K562 (cell line): ENCODE measurements at regions not wholly inside any gene's neighbourhood (a gene's known extent, or its start where the extent isn't known, plus 50 kb on each side); places are given as distances from the start of the nearest gene placed in this dataset.

ENCODE experiments used
- ATAC-seq: fragments of 200-7000 bp; cut with Tn5 transposase; 3 replicates; pipeline ENCODE4 v1.9.1; 2020; ENCODE audit warnings: moderate library complexity
- BruUV-seq: library from RNA; stranded (reverse); fragments of 400-500 nt; replicated peaks from 2 replicates; lab custom pipeline; 2021; lab: Mats Ljungman, UMichigan
- CTCF ChIA-PET: fragments of 300-600 bp; formaldehyde crosslinking; extraction: SDS; loops from one replicate; lab custom pipeline; 2021; ENCODE audit warnings: low intra/inter-chr PET ratio; lab: Yijun Ruan, JAX
- POLR2A ChIA-PET: fragments of 300-600, 350-650 bp; sonication (Branson Sonifier 250); formaldehyde crosslinking; extraction: SDS; loops from one replicate; lab custom pipeline; 2021; ENCODE audit warnings: antibody characterized with exemption, inconsistent platforms; lab: Yijun Ruan, JAX
- DNase-seq, 4 experiments: peaks; one replicate each; pipeline versions ENCODE4 v3.0.0 to v3.0.0-alpha.2; 2011 to 2018; ENCODE audit warnings: low spot score in 3 of 4, mixed read lengths in 3 of 4; ENCODE audit errors: extremely low read depth in 1 of 4
- FAIRE-seq: peaks from 2 replicates; lab custom pipeline; 2011; peaks lifted over from hg19 to GRCh38; lab: Jason Lieb, UNC
- H2AFZ ChIP-seq: 2 replicates; pipeline ENCODE4 v1.6.0; 2011; ENCODE audit warnings: low read depth, low read length, control low read depth, inconsistent platforms
- H3K27ac ChIP-seq: fragments of 200-600 bp; 3 replicates; pipeline ENCODE4 v1.8.0; 2011; ENCODE audit warnings: low read depth, mild to moderate bottlenecking, control low read depth, inconsistent platforms, low read length, moderate library complexity, mixed read lengths; ENCODE audit errors: extremely low read depth
- H3K27me3 ChIP-seq, 2 experiments: fragments of 300-600 bp in 1 of 2; 2 replicates in 1 of 2; 3 replicates in 1 of 2; pipeline versions ENCODE4 v1.6.0 to v1.8.0; 2011; ENCODE audit warnings: inconsistent platforms in 2 of 2, low read length in 2 of 2, mild to moderate bottlenecking in 1 of 2, mixed read lengths in 1 of 2, moderate library complexity in 1 of 2; ENCODE audit not compliant: control insufficient read depth in 2 of 2, insufficient read depth in 2 of 2
- H3K36me3 ChIP-seq: fragments of 300-600 bp; 3 replicates; pipeline ENCODE4 v1.8.0; 2011; ENCODE audit warnings: mild to moderate bottlenecking, low read length, inconsistent platforms; ENCODE audit not compliant: control insufficient read depth, insufficient read depth
- H3K4me1 ChIP-seq, 2 experiments: fragments of 200-600 bp in 1 of 2; replicated peaks in 1 of 2; 2 replicates in 1 of 2; 3 replicates in 1 of 2; pipeline versions ENCODE4 v1.5.1 to v1.8.0; 2011; ENCODE audit warnings: inconsistent platforms in 2 of 2, low read length in 2 of 2, mild to moderate bottlenecking in 1 of 2, mixed read lengths in 1 of 2, moderate library complexity in 1 of 2; ENCODE audit not compliant: control insufficient read depth in 2 of 2, insufficient read depth in 2 of 2
- H3K4me2 ChIP-seq: 2 replicates; pipeline ENCODE4 v1.6.1; 2011; ENCODE audit warnings: low read length, control low read depth, inconsistent platforms, mixed read lengths; ENCODE audit not compliant: insufficient read depth
- H3K4me3 ChIP-seq: fragments of 200-600 bp; sonication (generic), shearing (Covaris generic); 2 replicates; pipeline ENCODE4 v1.5.1; 2016; ENCODE audit warnings: control low read depth, inconsistent platforms
- H3K79me2 ChIP-seq: fragments of 200-600 bp; 3 replicates; pipeline ENCODE4 v1.8.0; 2011; ENCODE audit warnings: low read length, inconsistent platforms; ENCODE audit not compliant: control insufficient read depth, insufficient read depth
- H3K9ac ChIP-seq, 2 experiments: 2 replicates each; pipeline versions ENCODE4 v1.6.0 to v1.6.1; 2011; ENCODE audit warnings: low read depth in 2 of 2, low read length in 2 of 2, control low read depth in 1 of 2, inconsistent platforms in 1 of 2, mild to moderate bottlenecking in 1 of 2, mixed read lengths in 1 of 2; ENCODE audit not compliant: insufficient read depth in 1 of 2
- H3K9me1 ChIP-seq: one replicate; pipeline ENCODE4 v1.6.0; 2011; ENCODE audit warnings: inconsistent platforms, mild to moderate bottlenecking, low read length, moderate library complexity; ENCODE audit not compliant: control insufficient read depth, insufficient read depth
- H3K9me3 ChIP-seq: replicated peaks from 2 replicates; pipeline ENCODE4 v1.5.1; 2011; ENCODE audit warnings: low read depth, low read length, inconsistent platforms; ENCODE audit not compliant: control insufficient read depth, insufficient read depth
- H4K20me1 ChIP-seq: replicated peaks from 2 replicates; pipeline ENCODE4 v1.6.1; 2011; ENCODE audit warnings: low read length, inconsistent platforms, mixed read lengths; ENCODE audit not compliant: control insufficient read depth, insufficient read depth
- BHLHE40 ChIP-seq: IDR thresholded peaks from 2 replicates; pipeline ENCODE4 v1.6.1; 2011; ENCODE audit warnings: low read length, improper control_type of control experiment
- CHD2 ChIP-seq: IDR thresholded peaks from 2 replicates; pipeline ENCODE4 v1.6.1; 2011; ENCODE audit warnings: low read depth, low read length
- KHSRP ChIP-seq: fragments of 450-650 bp; IDR thresholded peaks from 2 replicates; pipeline ENCODE4 v1.6.1; 2017
- ZFPM2 ChIP-seq: fragments of 250-450 bp; sonication (Bioruptor Pico); IDR thresholded peaks from 2 replicates; pipeline ENCODE4 v1.5.1; 2022; ENCODE audit warnings: mild to moderate bottlenecking
- WGBS: fragments of 100-300 bp; shearing (Covaris generic); methylation state at CpG from one replicate; pipeline ENCODE4 v1.1.6; 2016; ENCODE audit warnings: low coverage, mixed read lengths; ENCODE audit not compliant: insufficient coverage; ENCODE audit errors: missing lambda C conversion rate; 5-methylcytosine and 5-hydroxymethylcytosine counted together
- in situ Hi-C: fragments of 300-500 bp; cut with MboI; formaldehyde crosslinking; loops from 4 replicates; pipeline ENCODE4 v1.15.0; 2018; ENCODE audit warnings: inconsistent platforms, mixed read lengths
- intact Hi-C: fragments of 100-400 bp; cut with micrococcal nuclease; formaldehyde crosslinking; loops from 2 replicates; pipeline ENCODE4 v1.14.2; 2022

- H3K4me3 ChIP-seq, result no peak overlapping the region
- H3K4me2 ChIP-seq, result no peak overlapping the region
- no peak for FAIRE-seq
- no peaks in the 10 kb centered on the region for H3K36me3 ChIP-seq
- no peak overlapping the region for H2AFZ ChIP-seq
- no peak overlapping the region for H3K9ac ChIP-seq
- BruUV-seq, result no TSS peak
- peaks cover 6% of the 10 kb centered on the region; the same call in 1 of the 2 replicates for H4K20me1 ChIP-seq
- H3K79me2 ChIP-seq, result no peaks in the 10 kb centered on the region
- ATAC-seq, result no peak
- no peak for DNase-seq
- ChIA-PET POLR2A (interaction anchor here (0.9 kb wide), 1 partner anchor 28 kb away, joined by 3 read pairs; no protein-coding TSS in a partner anchor), CTCF (no interaction called here)
- in situ Hi-C loops (no loop called here), intact Hi-C loops (no loop called here)
- H3K9me3 ChIP-seq, result no peaks in the 10 kb centered on the region
- H3K9me1 ChIP-seq, result no peaks in the 10 kb centered on the region
- peaks cover 7 to 25% of the 10 kb centered on the region in 2 experiments; a peak in 3 of 5 replicates for H3K4me1 ChIP-seq
- WGBS, result 13% methylated on average over 4 of the region's 4 CpGs
- TF ChIP-seq ZFPM2 (CRISPR knock-in tag) (no peak), CHD2 (no peak)
- H3K27me3 ChIP-seq, result peaks cover 4 to 42% of the 10 kb centered on the region in 2 experiments; a peak in 4 of 5 replicates
- no peak overlapping the region for H3K27ac ChIP-seq
Observed at GRCh38 chr17:79470754-79471153, 140.1 kb downstream of the RBFOX3 start.

GRCh38 chr17:79469646-79470045, 141.2 kb downstream of the RBFOX3 start:
- H4K20me1 ChIP-seq, result peaks cover 6% of the 10 kb centered on the region; the same call in 1 of the 2 replicates
- intact Hi-C loops, result no loop called here
- peaks cover 7 to 25% of the 10 kb centered on the region in 2 experiments; a peak in 3 of 5 replicates for H3K4me1 ChIP-seq
- in situ Hi-C loops, result no loop called here
- no peak for ATAC-seq
- H3K27me3 ChIP-seq, result peaks cover 10 to 45% of the 10 kb centered on the region in 2 experiments; a peak in 3 of 5 replicates
- no peak overlapping the region for H3K4me3 ChIP-seq
- no peaks in the 10 kb centered on the region for H3K9me3 ChIP-seq
- WGBS, result 0% methylated on average over 13 of the region's 13 CpGs
- H2AFZ ChIP-seq, result no peak overlapping the region
- H3K4me2 ChIP-seq, result no peak overlapping the region
- no peak overlapping the region for H3K9ac ChIP-seq
- H3K36me3 ChIP-seq, result no peaks in the 10 kb centered on the region
- DNase-seq, result no peak
- peak; percentile 72 for TF ChIP-seq BHLHE40
- no peak for TF ChIP-seq KHSRP
- no peaks in the 10 kb centered on the region for H3K79me2 ChIP-seq
- no TSS peak for BruUV-seq
- no peaks in the 10 kb centered on the region for H3K9me1 ChIP-seq
- FAIRE-seq, result no peak
- POLR2A ChIA-PET, result interaction anchor here (0.7 to 0.9 kb wide), 2 partner anchors 27 to 594 kb away, joined by 3 read pairs; no protein-coding TSS in a partner anchor
- no peak overlapping the region for H3K27ac ChIP-seq
- CTCF ChIA-PET, result no interaction called here
